ENCODE measurements at regions not wholly inside any gene's neighbourhood (a gene's known extent, or its start where the extent isn't known, plus 50 kb on each side); places are given as distances from the start of the nearest gene placed in this dataset.
"Not testable (repeated sequence)": the region's sequence is repeated elsewhere in the genome, so short reads cannot be mapped to it uniquely, and the experiment has no call there.

- DNase-seq, result not testable (repeated sequence)
Observed at GRCh38 chr1:172839639-172840038, 180.7 kb downstream of the FASLG start.

GRCh38 chr1:172843444-172843843 is 184.5 kb downstream of the FASLG start:
- DNase-seq, result no peak

- peak; percentile 76 for DNase-seq
Observed at GRCh38 chr1:172845371-172845770, 186.5 kb downstream of the FASLG start.

- no peak for DNase-seq
Observed at GRCh38 chr1:172845865-172846264, 187.0 kb downstream of the FASLG start.

GRCh38 chr1:172847814-172848213 is 188.9 kb downstream of the FASLG start:
- not testable (repeated sequence) for DNase-seq

- DNase-seq, result no peak
Observed at GRCh38 chr1:172849653-172850052, 190.8 kb downstream of the FASLG start.

- DNase-seq, result no peak
Observed at GRCh38 chr1:172851077-172851476, 192.2 kb downstream of the FASLG start.

GRCh38 chr1:172851856-172852255 is 193.0 kb downstream of the FASLG start:
- DNase-seq, result no peak

- DNase-seq, result not testable (repeated sequence)
Observed at GRCh38 chr1:172855983-172856382, 194.8 kb downstream of the TNFSF18 start.

GRCh38 chr1:172863031-172863430 is 187.7 kb downstream of the TNFSF18 start:
- DNase-seq, result no peak

GRCh38 chr1:172867216-172867818 is 183.4 kb downstream of the TNFSF18 start:
- DNase-seq, result no peak

GRCh38 chr1:172870901-172871606 is 179.7 kb downstream of the TNFSF18 start:
- no peak for DNase-seq

- DNase-seq, result no peak
Observed at GRCh38 chr1:172874950-172875349, 175.8 kb downstream of the TNFSF18 start.

GRCh38 chr1:172875892-172876291 is 174.8 kb downstream of the TNFSF18 start:
- DNase-seq, result no peak

GRCh38 chr1:172882385-172882784 is 168.4 kb downstream of the TNFSF18 start:
- no peak for DNase-seq

- no peak for DNase-seq
Observed at GRCh38 chr1:172882791-172883386, 167.9 kb downstream of the TNFSF18 start.

GRCh38 chr1:172883387-172883791 is 167.4 kb downstream of the TNFSF18 start:
- no peak for DNase-seq

- no peak for DNase-seq
Observed at GRCh38 chr1:172883844-172884243, 166.9 kb downstream of the TNFSF18 start.

- DNase-seq, result no peak
Observed at GRCh38 chr1:172885411-172885810, 165.3 kb downstream of the TNFSF18 start.

- DNase-seq, result no peak
Observed at GRCh38 chr1:172885971-172886370, 164.8 kb downstream of the TNFSF18 start.

GRCh38 chr1:172887162-172887561 is 163.6 kb downstream of the TNFSF18 start:
- DNase-seq, result no peak

- DNase-seq, result no peak
Observed at GRCh38 chr1:172893146-172893841, 157.4 kb downstream of the TNFSF18 start.

GRCh38 chr1:172894349-172895049 is 156.2 kb downstream of the TNFSF18 start:
- DNase-seq, result no peak

Measured in activated CD8-positive, alpha-beta memory T cell treated with anti-CD3 and anti-CD28 coated beads, Interleukin-2, amount 50 U/mL, for 48 hours (primary cell).